ENCODE measurements at regions not wholly inside any gene's neighbourhood (a gene's known extent, or its start where the extent isn't known, plus 50 kb on each side); places are given as distances from the start of the nearest gene placed in this dataset.

DNA sequence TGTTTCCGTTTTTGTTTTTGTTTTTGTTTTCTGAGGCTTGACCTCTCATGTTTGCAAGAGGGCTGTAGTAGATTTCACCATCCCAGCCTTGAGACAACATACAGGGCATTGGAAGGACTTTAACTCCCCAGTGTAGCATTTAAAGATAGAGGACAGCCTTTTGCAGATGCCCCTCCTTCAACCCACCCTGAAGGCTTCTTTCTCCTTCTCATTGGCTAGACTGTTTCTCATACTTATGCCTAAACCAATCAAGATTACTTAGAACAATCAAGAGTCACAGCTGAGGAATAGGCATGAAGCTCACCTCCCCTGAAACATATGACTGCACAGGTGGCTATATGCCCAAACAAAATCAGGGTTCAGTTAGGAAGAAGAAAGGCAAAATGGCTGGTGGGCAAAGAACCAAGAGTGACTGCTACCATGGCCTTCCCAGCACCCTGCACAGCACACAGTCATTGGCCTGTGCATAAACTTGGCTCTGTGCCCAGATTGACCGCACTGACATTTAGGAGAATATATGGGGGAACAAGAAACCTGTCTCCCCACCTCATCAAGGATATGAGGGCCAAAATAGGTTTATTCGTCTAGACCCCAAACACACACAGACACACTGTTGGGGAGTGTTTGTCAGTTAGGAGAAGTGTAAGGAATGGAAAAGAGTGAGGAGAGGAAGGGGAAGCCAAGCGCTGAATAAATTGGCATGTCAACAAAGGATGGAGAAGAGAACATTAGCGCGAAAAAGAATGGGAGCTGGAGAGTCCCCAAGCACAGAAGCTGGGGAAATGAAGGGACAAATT, 137.3 kb upstream of the RANBP3L start:
- TF ChIP-seq, protein P1, sequence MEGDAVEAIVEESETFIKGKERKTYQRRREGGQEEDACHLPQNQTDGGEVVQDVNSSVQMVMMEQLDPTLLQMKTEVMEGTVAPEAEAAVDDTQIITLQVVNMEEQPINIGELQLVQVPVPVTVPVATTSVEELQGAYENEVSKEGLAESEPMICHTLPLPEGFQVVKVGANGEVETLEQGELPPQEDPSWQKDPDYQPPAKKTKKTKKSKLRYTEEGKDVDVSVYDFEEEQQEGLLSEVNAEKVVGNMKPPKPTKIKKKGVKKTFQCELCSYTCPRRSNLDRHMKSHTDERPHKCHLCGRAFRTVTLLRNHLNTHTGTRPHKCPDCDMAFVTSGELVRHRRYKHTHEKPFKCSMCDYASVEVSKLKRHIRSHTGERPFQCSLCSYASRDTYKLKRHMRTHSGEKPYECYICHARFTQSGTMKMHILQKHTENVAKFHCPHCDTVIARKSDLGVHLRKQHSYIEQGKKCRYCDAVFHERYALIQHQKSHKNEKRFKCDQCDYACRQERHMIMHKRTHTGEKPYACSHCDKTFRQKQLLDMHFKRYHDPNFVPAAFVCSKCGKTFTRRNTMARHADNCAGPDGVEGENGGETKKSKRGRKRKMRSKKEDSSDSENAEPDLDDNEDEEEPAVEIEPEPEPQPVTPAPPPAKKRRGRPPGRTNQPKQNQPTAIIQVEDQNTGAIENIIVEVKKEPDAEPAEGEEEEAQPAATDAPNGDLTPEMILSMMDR (IDR thresholded peaks at IDR 0.05; ENCODE audit: low read length): no peak
- no peak for TF ChIP-seq EZH2phosphoT487 (IDR thresholded peaks at IDR 0.05; ENCODE audit: low read length)
